Upper lobe of left lung (tissue), 6 donors: ENCODE measurements at regions not wholly inside any gene's neighbourhood (a gene's known extent, or its start where the extent isn't known, plus 50 kb on each side); places are given as distances from the start of the nearest gene placed in this dataset.
"Not testable (repeated sequence)": the region's sequence is repeated elsewhere in the genome, so short reads cannot be mapped to it uniquely, and the experiment has no call there.

Source experiments
- ATAC-seq, 2 donors: fragments of 200-7000 bp; cut with Tn5 transposase; one replicate each; pipeline ENCODE4 v1.9.1; 2022; ENCODE audit warnings: mild to moderate bottlenecking in 2 of 2, moderate library complexity in 2 of 2; ENCODE audit not compliant: low FRiP score in 2 of 2
- DNase-seq, 2 donors: peaks; one replicate each; pipeline ENCODE4 v3.0.0-alpha.2; 2019 to 2020
- H3K27ac ChIP-seq, 4 donors: fragments of 200-600 bp; sonication (generic); one replicate each; pipeline ENCODE4 v1.5.1; 2016 to 2019
- H3K27me3 ChIP-seq, 4 donors: fragments of 200-600 bp; sonication (generic); one replicate each; pipeline ENCODE4 v1.5.1; 2017 to 2019
- H3K36me3 ChIP-seq, 4 donors: fragments of 200-600 bp; sonication (generic); one replicate each; pipeline ENCODE4 v1.5.1; 2016 to 2019
- H3K4me1 ChIP-seq, 4 donors: fragments of 200-600 bp; sonication (generic); one replicate each; pipeline ENCODE4 v1.5.1; 2018 to 2019
- H3K4me3 ChIP-seq, 4 donors: fragments of 200-600 bp; sonication (generic); one replicate each; pipeline ENCODE4 v1.5.1; 2017 to 2019; ENCODE audit warnings: mild to moderate bottlenecking in 2 of 4, moderate library complexity in 1 of 4
- H3K9me3 ChIP-seq, 4 donors: fragments of 200-600 bp; sonication (generic); one replicate each; pipeline ENCODE4 v1.5.1; 2018 to 2019
- EP300 ChIP-seq, 4 donors: sonication (generic); formaldehyde crosslinking; IDR thresholded peaks; one replicate each; pipeline ENCODE4 v1.5.1; 2017; ENCODE audit warnings: antibody characterized with exemption in 4 of 4, control low read depth in 2 of 4
- POLR2A ChIP-seq, 4 donors: fragments of 450-650 bp; IDR thresholded peaks; one replicate each; pipeline ENCODE4 v1.5.1; 2016 to 2017; ENCODE audit warnings: antibody characterized with exemption in 4 of 4, mild to moderate bottlenecking in 2 of 4
- POLR2AphosphoS5 ChIP-seq, 2 donors: sonication (generic); formaldehyde crosslinking; IDR thresholded peaks; one replicate each; pipeline ENCODE4 v1.5.1; 2017; ENCODE audit warnings: antibody characterized with exemption in 2 of 2
- WGBS, 2 donors: methylation state at CpG; one replicate each; pipeline ENCODE4 v1.1.5; 2017 to 2018; 5-methylcytosine and 5-hydroxymethylcytosine counted together
- TF ChIP-seq, protein P1 (sequence below), 6 experiments: fragments of 450-650 bp in 4 of 6; fragments of 200-600 bp in 2 of 6; sonication (generic) in 2 of 6; IDR thresholded peaks; one replicate each; pipeline ENCODE4 v1.5.1; 2016 to 2019; ENCODE audit warnings: antibody characterized with exemption in 6 of 6
- donor health status: DM: no; HTN: no; CAD: no; lungs with moderate emphysema.
- donor health status: DM: no; HTN: yes; CAD: no; lungs with severe emphysema.

DNA sequence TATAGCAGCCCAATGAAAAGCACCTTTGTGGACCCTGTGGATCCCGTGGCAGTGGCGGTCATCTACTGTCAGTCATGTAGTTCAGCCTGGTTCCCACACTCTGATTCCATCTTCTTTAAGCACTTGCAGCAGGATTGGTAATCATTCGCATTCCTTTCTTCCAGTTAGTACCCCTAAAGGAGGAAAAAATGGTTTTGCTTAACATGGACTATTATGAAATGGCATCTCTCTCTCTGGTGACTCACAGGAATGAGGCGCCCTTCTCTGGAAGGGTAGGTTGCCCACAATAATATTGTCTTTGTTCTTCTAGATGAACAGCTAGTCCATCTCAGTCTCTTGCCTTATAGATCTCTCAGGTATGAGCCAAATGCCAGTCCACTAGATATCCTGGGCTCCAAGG lies 127.9 kb upstream of the MROH9 start:
- H3K4me1 ChIP-seq: peaks cover 0 to 7% (median 3%) of the 10 kb centered on the region in 4 donors
- H3K27ac ChIP-seq: no peak overlapping the region
- TF ChIP-seq, protein P1, sequence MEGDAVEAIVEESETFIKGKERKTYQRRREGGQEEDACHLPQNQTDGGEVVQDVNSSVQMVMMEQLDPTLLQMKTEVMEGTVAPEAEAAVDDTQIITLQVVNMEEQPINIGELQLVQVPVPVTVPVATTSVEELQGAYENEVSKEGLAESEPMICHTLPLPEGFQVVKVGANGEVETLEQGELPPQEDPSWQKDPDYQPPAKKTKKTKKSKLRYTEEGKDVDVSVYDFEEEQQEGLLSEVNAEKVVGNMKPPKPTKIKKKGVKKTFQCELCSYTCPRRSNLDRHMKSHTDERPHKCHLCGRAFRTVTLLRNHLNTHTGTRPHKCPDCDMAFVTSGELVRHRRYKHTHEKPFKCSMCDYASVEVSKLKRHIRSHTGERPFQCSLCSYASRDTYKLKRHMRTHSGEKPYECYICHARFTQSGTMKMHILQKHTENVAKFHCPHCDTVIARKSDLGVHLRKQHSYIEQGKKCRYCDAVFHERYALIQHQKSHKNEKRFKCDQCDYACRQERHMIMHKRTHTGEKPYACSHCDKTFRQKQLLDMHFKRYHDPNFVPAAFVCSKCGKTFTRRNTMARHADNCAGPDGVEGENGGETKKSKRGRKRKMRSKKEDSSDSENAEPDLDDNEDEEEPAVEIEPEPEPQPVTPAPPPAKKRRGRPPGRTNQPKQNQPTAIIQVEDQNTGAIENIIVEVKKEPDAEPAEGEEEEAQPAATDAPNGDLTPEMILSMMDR (IDR thresholded peaks at IDR 0.05): no peak
- TF ChIP-seq POLR2A (IDR thresholded peaks at IDR 0.05): no peak
- no peak for TF ChIP-seq EP300 (IDR thresholded peaks at IDR 0.05)
- no peak for TF ChIP-seq POLR2AphosphoS5 (IDR thresholded peaks at IDR 0.05)
- ATAC-seq (no peak), DNase-seq (no peak)
- no peak overlapping the region for H3K4me3 ChIP-seq
- H3K36me3 ChIP-seq: no peaks in the 10 kb centered on the region
- WGBS, 2 donors: 94 to 95% methylated on average over 4 of the region's 4 CpGs
- H3K27me3 ChIP-seq: no peaks in the 10 kb centered on the region
- H3K9me3 ChIP-seq: no peaks in the 10 kb centered on the region

DNA sequence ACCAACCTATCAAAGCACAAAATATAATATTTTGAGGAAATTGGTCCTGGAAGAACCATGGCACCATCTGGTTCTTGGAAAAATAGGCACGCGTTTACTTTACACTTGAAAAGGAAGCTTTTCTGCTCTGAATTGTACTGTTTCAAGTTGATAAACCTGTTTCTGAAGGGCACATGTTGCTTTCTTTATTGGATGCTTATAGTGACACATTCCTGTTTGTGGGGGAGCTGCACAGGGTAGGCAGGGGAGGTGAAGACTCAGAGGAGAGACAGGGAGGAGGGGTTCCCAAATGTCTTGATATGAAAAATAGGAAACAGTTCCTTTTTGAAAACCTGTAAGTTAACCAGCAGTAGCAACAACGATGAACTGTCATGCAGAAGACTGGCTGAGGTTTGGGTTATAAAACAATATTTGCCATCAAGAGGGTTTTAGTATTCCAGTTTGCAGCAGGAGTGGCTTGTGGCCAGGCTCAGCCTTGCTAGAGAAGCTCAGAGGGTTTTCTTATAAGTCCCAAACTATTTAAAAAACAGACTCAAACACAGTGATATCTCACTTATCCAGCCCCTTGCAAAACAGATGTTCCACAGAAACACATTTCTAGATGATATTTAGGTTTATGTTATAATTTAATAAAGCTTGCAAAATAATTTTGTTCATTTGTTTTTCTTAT lies 127.0 kb upstream of the MROH9 start:
- no peaks in the 10 kb centered on the region for H3K27me3 ChIP-seq
- no peak overlapping the region for H3K4me3 ChIP-seq
- DNase-seq: peak in 1 of 2 donors; percentile 25
- ATAC-seq: peak in 1 of 2 donors; percentile 74
- WGBS, 2 donors: 62 to 68% methylated on average over 3 of the region's 3 CpGs
- TF ChIP-seq EP300 (IDR thresholded peaks at IDR 0.05) (no peak), POLR2AphosphoS5 (IDR thresholded peaks at IDR 0.05) (no peak)
- TF ChIP-seq, protein P1 (IDR thresholded peaks at IDR 0.05): no peak
- no peaks in the 10 kb centered on the region for H3K9me3 ChIP-seq
- no peak overlapping the region for H3K27ac ChIP-seq
- H3K36me3 ChIP-seq: no peaks in the 10 kb centered on the region
- peaks cover 0 to 7% (median 3%) of the 10 kb centered on the region in 4 donors for H3K4me1 ChIP-seq

DNA sequence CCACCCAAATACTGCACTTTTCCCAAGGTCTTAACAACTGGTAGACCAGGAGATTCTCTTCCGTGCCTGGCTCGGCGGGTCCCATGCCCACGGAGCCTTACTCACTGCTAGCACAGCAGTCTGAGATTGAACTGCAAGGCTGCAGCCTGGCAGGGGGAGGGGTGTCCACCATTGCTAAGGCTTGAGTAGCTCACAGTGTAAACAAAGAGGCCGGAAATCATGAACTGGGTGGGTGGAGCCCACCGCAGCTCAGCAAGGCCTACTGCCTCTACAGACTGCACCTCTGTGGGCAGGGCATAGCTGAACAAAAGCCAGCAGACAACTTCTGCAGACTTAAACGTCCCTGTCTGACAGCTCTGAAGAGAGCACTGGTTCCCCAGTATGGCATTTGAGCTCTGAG lies 124.3 kb upstream of the MROH9 start:
- ATAC-seq, H3K36me3 ChIP-seq, H3K4me3 ChIP-seq, H3K27me3 ChIP-seq, H3K27ac ChIP-seq, H3K9me3 ChIP-seq, H3K4me1 ChIP-seq: not testable (repeated sequence)
- peak in 1 of 2 donors; percentile 41 for DNase-seq
- WGBS, 2 donors: 64 to 81% methylated on average over 5 to 7 of the region's 7 CpGs

DNA sequence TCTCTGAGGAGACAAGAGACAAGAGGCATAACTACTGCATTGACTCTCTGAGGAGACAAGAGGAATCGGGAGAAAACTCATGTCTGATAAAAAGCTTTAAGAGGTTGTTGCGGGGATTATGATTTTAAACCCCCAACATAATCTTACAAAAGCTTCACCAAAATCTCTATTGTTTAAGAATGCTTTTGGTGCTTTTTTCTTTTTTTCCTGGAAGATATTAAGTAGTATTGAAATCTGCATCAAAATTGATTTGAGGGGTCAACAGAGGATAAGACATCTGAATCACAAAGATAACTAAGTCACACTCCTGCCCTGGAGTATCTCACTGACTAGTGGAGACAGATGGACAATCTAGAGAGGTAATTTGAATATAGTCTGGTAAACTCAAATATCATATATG lies 115.6 kb upstream of the MROH9 start:
- ATAC-seq: no peak
- Histone ChIP-seq H3K27ac (no peak overlapping the region), H3K4me1 (no peaks in the 10 kb centered on the region), H3K36me3 (no peaks in the 10 kb centered on the region), H3K4me3 (no peak overlapping the region), H3K9me3 (no peaks in the 10 kb centered on the region), H3K27me3 (no peaks in the 10 kb centered on the region)
- no peak for TF ChIP-seq POLR2AphosphoS5 (IDR thresholded peaks at IDR 0.05)
- TF ChIP-seq EP300 (IDR thresholded peaks at IDR 0.05): no peak
- TF ChIP-seq, protein P1 (IDR thresholded peaks at IDR 0.05): no peak
- no peak for TF ChIP-seq POLR2A (IDR thresholded peaks at IDR 0.05)
- WGBS, 2 donors: 86 to 93% methylated on average over 2 of the region's 2 CpGs
- DNase-seq: no peak

DNA sequence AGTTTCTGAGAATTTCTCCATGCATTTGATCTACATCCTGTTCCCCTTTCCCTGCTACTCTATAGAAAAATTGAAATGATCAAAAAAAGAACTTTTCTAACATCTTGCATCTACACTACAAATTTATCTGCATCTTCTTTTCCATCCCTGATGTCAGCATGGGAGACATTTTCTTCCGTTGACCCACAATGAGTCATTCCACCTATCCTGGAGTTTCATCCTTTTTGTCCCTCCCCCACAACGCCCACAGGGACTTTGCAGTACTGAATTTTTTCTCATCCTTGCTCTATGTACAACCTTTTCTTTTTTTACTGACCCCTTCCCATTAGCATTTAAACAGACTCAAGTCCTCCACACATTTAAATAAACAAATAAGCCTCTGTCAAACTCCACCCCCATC lies 112.2 kb upstream of the MROH9 start:
- TF ChIP-seq, protein P1 (IDR thresholded peaks at IDR 0.05): no peak
- H3K4me3 ChIP-seq: no peak overlapping the region
- no peak overlapping the region for H3K27ac ChIP-seq
- DNase-seq (no peak), ATAC-seq (no peak)
- H3K4me1 ChIP-seq: no peaks in the 10 kb centered on the region
- no peaks in the 10 kb centered on the region for H3K9me3 ChIP-seq
- WGBS, 2 donors: 78 to 86% methylated on average over 2 of the region's 2 CpGs
- H3K36me3 ChIP-seq: no peaks in the 10 kb centered on the region
- H3K27me3 ChIP-seq: no peaks in the 10 kb centered on the region
